IMR-90 (cell line): ENCODE measurements at regions not wholly inside any gene's neighbourhood (a gene's known extent, or its start where the extent isn't known, plus 50 kb on each side); places are given as distances from the start of the nearest gene placed in this dataset.

Experiments
- ATAC-seq: fragments of 200-7000 bp; cut with Tn5 transposase; 2 replicates; pipeline ENCODE4 v1.9.1; 2020; ENCODE audit warnings: low read depth, mild to moderate bottlenecking, moderate library complexity
- BruUV-seq: library from RNA; stranded (reverse); fragments of 400-500 nt; replicated peaks from 2 replicates; lab custom pipeline; 2021; lab: Mats Ljungman, UMichigan
- CTCF ChIA-PET: fragments of 300-600 bp; formaldehyde crosslinking; extraction: SDS; loops from one replicate; lab custom pipeline; 2021; ENCODE audit warnings: antibody characterized with exemption; lab: Yijun Ruan, JAX
- POLR2A ChIA-PET: fragments of 300-600 bp; sonication (Branson Sonifier 250); formaldehyde crosslinking; loops from one replicate; lab custom pipeline; 2022; ENCODE audit warnings: antibody characterized with exemption; ENCODE audit not compliant: unreplicated experiment; lab: Charles Lee
- DNase-seq: peaks from one replicate; pipeline ENCODE4 v3.0.0; 2013
- H2AFZ ChIP-seq: replicated peaks from 2 replicates; pipeline ENCODE3; 2013; ENCODE audit warnings: low read length, mild to moderate bottlenecking; ENCODE audit not compliant: poor library complexity
- H2AK5ac ChIP-seq: 2 replicates; pipeline ENCODE4 v1.6.1; 2013; ENCODE audit warnings: low read depth, low read length, inconsistent platforms
- H2AK9ac ChIP-seq: replicated peaks from 2 replicates; pipeline ENCODE3; 2013; ENCODE audit warnings: mild to moderate bottlenecking, low read depth, low read length, moderate library complexity; ENCODE audit not compliant: poor library complexity
- H2BK120ac ChIP-seq: 2 replicates; pipeline ENCODE4 v1.6.1; 2013; ENCODE audit warnings: low read depth, low read length, inconsistent platforms
- H2BK15ac ChIP-seq: 3 replicates; pipeline ENCODE4 v1.6.1; 2013; ENCODE audit warnings: low read depth, low read length, inconsistent platforms
- H2BK20ac ChIP-seq: 2 replicates; pipeline ENCODE4 v1.6.1; 2013; ENCODE audit warnings: low read depth, mild to moderate bottlenecking, inconsistent platforms, low read length, moderate library complexity
- H2BK5ac ChIP-seq: 2 replicates; pipeline ENCODE4 v1.6.1; 2013; ENCODE audit warnings: mild to moderate bottlenecking, low read depth, low read length, inconsistent platforms; ENCODE audit not compliant: poor library complexity, severe bottlenecking
- H3K14ac ChIP-seq: replicated peaks from 2 replicates; pipeline ENCODE4 v1.6.1; 2013; ENCODE audit warnings: low read depth, low read length, inconsistent platforms
- H3K18ac ChIP-seq: 2 replicates; pipeline ENCODE4 v1.6.1; 2013; ENCODE audit warnings: low read depth, low read length, control low read depth
- H3K23ac ChIP-seq: 2 replicates; pipeline ENCODE4 v1.6.1; 2013; ENCODE audit warnings: low read depth, low read length, inconsistent platforms
- H3K27ac ChIP-seq: 2 replicates; pipeline ENCODE4 v1.5.1; 2013; ENCODE audit warnings: mild to moderate bottlenecking, control low read depth, low read length; ENCODE audit not compliant: insufficient read depth
- H3K27me3 ChIP-seq: 2 replicates; pipeline ENCODE4 v1.6.1; 2013; ENCODE audit warnings: low read length; ENCODE audit not compliant: control insufficient read depth, insufficient read depth
- H3K36me3 ChIP-seq: 2 replicates; pipeline ENCODE4 v1.6.1; 2013; ENCODE audit warnings: low read length, mixed read lengths; ENCODE audit not compliant: control insufficient read depth, insufficient read depth
- H3K4ac ChIP-seq: 2 replicates; pipeline ENCODE4 v1.6.1; 2013; ENCODE audit warnings: low read depth, low read length, inconsistent platforms
- H3K4me1 ChIP-seq: 2 replicates; pipeline ENCODE4 v1.6.1; 2013; ENCODE audit warnings: low read length, mixed read lengths; ENCODE audit not compliant: control insufficient read depth, insufficient read depth
- H3K4me2 ChIP-seq: 2 replicates; pipeline ENCODE4 v1.6.1; 2013; ENCODE audit warnings: low read depth, mild to moderate bottlenecking, control low read depth, low read length, moderate library complexity
- H3K4me3 ChIP-seq: 2 replicates; pipeline ENCODE4 v1.5.1; 2013; ENCODE audit warnings: low read depth, mild to moderate bottlenecking, control low read depth, low read length, moderate library complexity; ENCODE audit not compliant: insufficient read depth
- H3K56ac ChIP-seq: 2 replicates; pipeline ENCODE4 v1.6.1; 2013; ENCODE audit warnings: low read length, inconsistent platforms; ENCODE audit not compliant: insufficient read depth; ENCODE audit errors: extremely low read depth
- H3K79me1 ChIP-seq, 2 experiments: 2 replicates each; pipeline ENCODE4 v1.6.1; 2013; ENCODE audit warnings: low read length in 2 of 2, inconsistent platforms in 1 of 2, low read depth in 1 of 2
- H3K9ac ChIP-seq: 2 replicates; pipeline ENCODE4 v1.6.1; 2013; ENCODE audit warnings: low read depth, low read length, control low read depth
- H3K9me1 ChIP-seq: 2 replicates; pipeline ENCODE4 v1.6.1; 2013; ENCODE audit warnings: low read length, inconsistent platforms; ENCODE audit not compliant: insufficient read depth
- H3K9me3 ChIP-seq: 2 replicates; pipeline ENCODE4 v1.6.1; 2013; ENCODE audit warnings: low read length; ENCODE audit not compliant: control insufficient read depth, insufficient read depth
- H4K20me1 ChIP-seq: 2 replicates; pipeline ENCODE4 v1.6.1; 2013; ENCODE audit warnings: low read length, inconsistent platforms; ENCODE audit not compliant: insufficient read depth
- H4K5ac ChIP-seq: 2 replicates; pipeline ENCODE4 v1.6.1; 2013; ENCODE audit warnings: mild to moderate bottlenecking, low read depth, low read length, control low read depth
- H4K8ac ChIP-seq, 2 experiments: 2 replicates each; pipeline ENCODE4 v1.6.1; 2013; ENCODE audit warnings: low read depth in 2 of 2, low read length in 2 of 2, control low read depth in 1 of 2, inconsistent platforms in 1 of 2
- H4K91ac ChIP-seq: 2 replicates; pipeline ENCODE4 v1.6.1; 2013; ENCODE audit warnings: low read depth, low read length, inconsistent platforms; ENCODE audit not compliant: insufficient read depth
- MAFK ChIP-seq: IDR thresholded peaks from 2 replicates; pipeline ENCODE4 v1.6.1; 2012; ENCODE audit warnings: low read depth, low read length, improper control_type of control experiment
- USF2 ChIP-seq: fragments of 150-350 bp; IDR thresholded peaks from 2 replicates; pipeline ENCODE4 v1.6.1; 2017; ENCODE audit warnings: mild to moderate bottlenecking, antibody characterized with exemption, low read length, low read depth
- dilution Hi-C: fragments of 300-500 bp; cut with HindIII; formaldehyde crosslinking; loops from one replicate; pipeline ENCODE4 v1.14.3; 2018; ENCODE audit warnings: low sequenced_read_pairs; ENCODE audit not compliant: unreplicated experiment
- in situ Hi-C: fragments of 300-500 bp; cut with MboI; formaldehyde crosslinking; loops from 3 replicates; pipeline ENCODE4 v1.14.3; 2019; ENCODE audit warnings: low sequenced_read_pairs, inconsistent platforms, mixed read lengths
- intact Hi-C: fragments of 100-400 bp; cut with micrococcal nuclease; formaldehyde crosslinking; loops from 2 replicates; pipeline ENCODE4 v1.10.0; 2022

GRCh38 chr6:140871911-140872310 lies 1260.8 kb upstream of the GJE1 start:
- POLR2A ChIA-PET, result no interaction called here
- Histone ChIP-seq H4K5ac (no peak overlapping the region), H3K9me1 (no peaks in the 10 kb centered on the region), H2BK5ac (peak overlapping the region; percentile 81), H3K56ac (no peak overlapping the region), H3K36me3 (no peaks in the 10 kb centered on the region), H3K18ac (no peak overlapping the region), H2AK5ac (no peak overlapping the region), H3K79me1 (no peaks in the 10 kb centered on the region), H3K27me3 (no peaks in the 10 kb centered on the region), H3K4me2 (no peak overlapping the region), H4K8ac (no peak overlapping the region; a peak in 1 of 4 replicates), H2AFZ (no peak overlapping the region), H2AK9ac (no peak overlapping the region), H2BK20ac (no peak overlapping the region), H4K20me1 (no peaks in the 10 kb centered on the region), H2BK15ac (no peak overlapping the region), H3K14ac (no peak overlapping the region), H3K9me3 (no peaks in the 10 kb centered on the region), H3K27ac (no peak overlapping the region), H3K9ac (no peak overlapping the region), H3K23ac (no peak overlapping the region), H3K4ac (no peak overlapping the region), H3K4me1 (no peaks in the 10 kb centered on the region), H3K4me3 (no peak overlapping the region), H2BK120ac (peak overlapping the region; percentile 55; the same call in 1 of the 2 replicates), H4K91ac (no peak overlapping the region)
- CTCF ChIA-PET, result no interaction called here
- TF ChIP-seq MAFK (0 out of 2 replicates have a peak, but pooled peaks have one; percentile 14), USF2 (no peak)
- dilution Hi-C loops, result no loop called here
- ATAC-seq, result peak; percentile 66
- intact Hi-C loops, result no loop called here
- no TSS peak for BruUV-seq
- peak; percentile 83 for DNase-seq
- in situ Hi-C loops, result no loop called here
